GM21390 (cell line): ENCODE measurements at regions not wholly inside any gene's neighbourhood (a gene's known extent, or its start where the extent isn't known, plus 50 kb on each side); places are given as distances from the start of the nearest gene placed in this dataset.
A peak's percentile ranks its signal among the peaks of the same experiment; 100 is the strongest.

Source experiments
- ATAC-seq: cut with Tn5 transposase; IDR thresholded peaks from one replicate; pipeline ENCODE4 v1.9.1; 2021; ENCODE audit not compliant: unreplicated experiment

DNA sequence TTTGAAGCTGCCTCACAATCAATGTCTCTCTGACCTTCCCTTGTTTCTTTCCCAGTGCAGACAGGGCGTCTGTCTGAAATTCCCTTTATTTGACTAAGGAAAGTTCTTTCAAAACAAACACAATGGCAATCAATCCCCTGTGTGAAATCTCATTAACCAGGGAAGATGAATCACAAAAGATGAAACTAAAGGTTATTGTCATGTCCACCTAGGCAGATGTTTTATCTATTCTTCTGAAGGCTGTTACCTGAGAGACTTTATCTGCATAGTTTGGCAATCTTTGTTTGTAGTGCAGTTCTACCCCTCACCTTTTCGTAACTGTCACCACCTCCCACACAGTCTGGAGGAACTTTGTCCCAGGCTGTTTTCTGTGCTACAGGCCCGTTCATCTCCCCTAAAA, 217.5 kb upstream of the RIOK2 start:
- no peak for ATAC-seq

DNA sequence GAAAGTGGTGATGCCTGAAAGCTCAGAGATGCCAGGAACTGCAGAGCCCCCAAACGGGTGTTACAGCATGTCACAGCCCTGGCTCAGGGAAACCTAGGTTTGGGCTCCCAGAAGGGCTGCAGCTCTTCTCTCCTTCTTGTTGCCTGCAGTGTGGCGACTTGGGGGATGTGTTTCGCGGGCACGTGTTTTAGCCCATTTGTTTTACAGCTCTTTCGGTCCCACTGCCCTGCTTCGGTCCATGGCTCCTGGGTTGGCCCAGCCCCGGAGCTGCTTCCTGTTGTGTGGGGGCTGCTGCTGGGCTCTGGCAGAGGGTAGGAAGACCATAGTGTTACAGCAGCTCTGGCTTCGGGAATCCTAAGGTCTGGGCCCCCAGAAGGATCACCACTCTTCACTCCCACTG, 222.9 kb upstream of the RIOK2 start:
- ATAC-seq, result no peak

DNA sequence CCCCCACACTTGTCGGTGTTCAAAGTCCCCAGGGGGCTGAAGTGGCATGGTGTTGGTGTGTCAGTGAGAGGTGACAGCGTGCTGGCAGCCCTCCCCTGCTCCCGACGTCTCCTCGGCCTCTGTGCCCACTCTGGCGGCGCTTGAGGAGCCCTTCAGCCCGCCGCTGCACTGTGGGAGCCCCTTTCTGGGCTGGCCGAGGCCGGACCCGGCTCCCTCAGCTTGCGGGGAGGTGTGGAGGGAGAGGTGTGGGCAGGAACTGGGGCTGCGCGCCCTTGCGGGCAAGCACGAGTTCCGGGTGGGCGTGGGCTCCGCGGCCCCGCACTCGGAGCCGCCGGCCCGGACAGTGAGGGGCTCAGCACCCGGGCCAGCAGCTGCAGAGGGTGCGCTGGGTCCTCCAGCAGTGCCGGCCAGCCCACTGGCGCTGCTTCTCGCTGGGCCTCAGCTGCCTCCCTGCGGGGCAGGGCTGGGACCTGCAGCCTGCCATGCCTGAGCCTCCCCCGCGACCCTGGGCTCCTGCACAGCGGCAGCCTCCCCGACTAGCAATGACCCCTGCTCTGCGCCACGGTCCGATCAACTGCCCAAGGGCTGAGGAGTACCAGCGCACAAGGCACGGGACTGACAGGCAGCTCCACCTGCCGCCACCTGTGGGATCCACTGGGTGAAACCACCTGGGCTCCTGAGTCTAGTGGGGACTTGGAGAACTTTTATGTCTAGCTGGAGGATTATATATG, 224.1 kb upstream of the RIOK2 start:
- no peak for ATAC-seq

DNA sequence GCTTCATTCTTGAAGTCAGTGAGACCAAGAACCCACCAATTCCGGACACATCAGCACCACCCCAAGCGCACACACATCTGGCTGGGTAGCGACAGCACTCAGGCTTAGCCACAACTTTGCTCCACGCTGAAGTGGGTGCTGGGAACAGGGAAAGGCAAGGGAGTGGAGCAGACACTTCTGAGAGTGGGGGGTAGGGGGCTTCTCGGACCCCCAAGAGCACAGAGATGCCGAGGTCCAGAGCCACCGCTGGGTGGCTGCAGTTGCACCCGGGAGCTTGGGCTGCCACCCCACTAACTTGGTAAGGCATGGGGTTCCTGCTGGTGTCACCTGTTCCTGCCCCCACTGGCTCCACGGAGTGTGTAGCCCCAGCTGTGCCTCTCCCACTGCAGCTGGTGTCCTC, 225.3 kb upstream of the RIOK2 start:
- no peak for ATAC-seq

DNA sequence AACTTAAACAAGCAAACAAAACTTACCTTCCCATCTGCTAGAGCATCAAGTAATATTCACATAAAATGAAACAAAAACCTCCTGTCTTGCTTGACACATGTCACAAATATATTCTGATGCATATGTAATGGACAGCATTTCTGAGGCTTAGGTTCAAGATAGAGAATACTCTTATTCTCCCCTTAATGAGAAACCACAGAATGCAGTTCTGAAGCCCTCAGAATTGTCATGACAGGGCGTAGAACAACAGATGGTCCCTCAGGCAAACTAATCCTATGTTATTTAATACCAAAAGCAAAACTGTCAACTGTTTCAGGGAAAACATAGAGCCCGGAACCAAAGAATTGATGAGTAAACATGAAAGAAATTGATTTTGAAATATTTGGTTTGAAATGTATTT, 229.9 kb upstream of the RIOK2 start:
- no peak for ATAC-seq

DNA sequence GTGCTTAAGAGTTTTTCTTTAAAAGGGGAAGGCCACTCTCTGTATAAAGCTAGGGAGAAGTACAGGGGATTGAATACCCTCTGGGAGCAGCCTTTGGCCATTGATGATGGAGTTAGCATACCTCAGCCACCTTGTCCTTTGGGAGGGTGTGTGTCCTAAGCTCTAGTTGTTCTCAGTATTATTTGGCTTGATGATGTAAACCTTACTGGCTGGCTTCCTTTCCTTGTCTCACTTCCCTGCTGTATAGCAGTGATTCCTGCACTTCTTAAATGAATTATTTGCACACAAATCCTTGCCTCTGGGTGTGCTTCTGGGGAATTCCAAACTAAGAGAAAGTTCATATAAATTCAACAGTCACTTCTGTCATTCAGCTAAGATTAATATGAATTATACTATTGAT, 234.9 kb upstream of the RIOK2 start:
- ATAC-seq, result peak; percentile 8

DNA sequence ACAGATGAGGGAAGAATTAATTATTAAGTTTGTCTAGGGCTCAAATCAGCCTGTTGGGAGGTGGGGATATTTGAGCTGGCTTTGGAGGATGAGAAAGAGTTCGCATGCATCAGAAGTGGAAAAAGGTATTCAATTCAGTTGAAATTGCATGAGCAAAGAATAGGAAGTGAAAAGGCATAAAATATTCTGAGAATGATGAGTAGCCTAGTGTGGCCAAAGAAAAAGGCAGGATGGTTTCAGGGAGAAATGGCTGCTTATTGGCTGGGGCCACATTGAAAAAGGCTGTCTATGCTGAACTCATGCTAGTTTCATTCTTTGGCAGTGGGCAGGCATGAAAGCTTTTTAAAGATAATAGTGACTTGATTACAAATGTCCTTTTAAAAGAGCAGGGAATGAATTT, 235.4 kb upstream of the RIOK2 start:
- peak; percentile 78 for ATAC-seq

DNA sequence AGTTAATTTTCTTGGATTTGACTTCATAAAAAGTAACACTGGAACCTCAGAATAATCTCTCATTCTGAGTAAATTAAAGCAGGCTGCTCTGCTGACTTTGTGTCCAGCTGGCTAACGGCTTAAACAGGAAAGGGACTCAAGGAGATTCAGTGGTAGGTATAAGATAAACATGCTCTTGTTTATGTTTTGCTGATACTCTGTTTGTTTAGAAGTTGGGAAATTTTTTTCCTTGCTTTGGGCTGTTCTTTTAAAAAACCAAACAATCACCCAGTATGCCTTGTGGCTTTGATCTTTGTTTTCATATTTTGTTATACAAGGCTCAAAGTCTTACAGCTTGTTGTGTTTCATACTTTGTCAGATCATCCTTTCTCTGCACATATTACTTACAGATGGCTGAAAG, 237.6 kb upstream of the RIOK2 start:
- no peak for ATAC-seq

DNA sequence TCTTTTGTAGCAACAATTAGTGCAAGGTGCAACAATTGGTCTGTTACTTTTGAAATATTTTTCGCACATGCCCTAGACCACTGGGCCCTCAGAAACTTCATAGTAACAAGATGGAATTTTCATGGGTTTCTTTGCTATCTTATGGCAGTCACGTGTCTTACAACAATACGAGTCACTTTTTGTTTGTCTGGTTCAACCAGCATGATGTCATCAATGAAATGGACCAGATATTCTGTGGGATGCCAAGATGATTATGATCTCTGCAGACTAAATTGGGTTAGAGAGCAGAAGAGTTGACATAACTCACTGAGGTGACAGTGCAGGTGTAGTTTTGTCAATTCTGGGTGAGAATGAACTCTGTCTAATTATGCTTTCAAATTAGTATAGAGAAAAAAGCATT, 239.6 kb upstream of the RIOK2 start:
- ATAC-seq, result no peak

DNA sequence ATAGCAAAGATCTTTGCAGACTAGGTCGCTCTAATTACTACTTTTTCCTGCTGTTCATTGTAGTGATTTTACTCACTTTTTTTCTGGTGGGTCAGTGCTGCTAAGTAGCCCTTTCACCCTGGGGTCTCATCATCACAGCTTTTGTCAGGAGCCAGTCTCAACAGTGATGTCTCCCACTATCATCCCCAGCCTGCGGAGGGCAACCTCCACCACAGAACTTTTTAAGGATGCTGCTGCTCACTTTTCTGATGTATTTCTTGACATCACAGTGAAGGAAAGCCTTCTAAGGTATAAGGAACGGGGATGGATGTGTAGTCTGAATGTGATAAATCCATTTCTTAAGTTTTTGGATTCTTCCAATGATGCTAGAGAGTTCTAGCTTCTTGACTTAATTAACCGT, 242.5 kb upstream of the RIOK2 start:
- ATAC-seq, result no peak

DNA sequence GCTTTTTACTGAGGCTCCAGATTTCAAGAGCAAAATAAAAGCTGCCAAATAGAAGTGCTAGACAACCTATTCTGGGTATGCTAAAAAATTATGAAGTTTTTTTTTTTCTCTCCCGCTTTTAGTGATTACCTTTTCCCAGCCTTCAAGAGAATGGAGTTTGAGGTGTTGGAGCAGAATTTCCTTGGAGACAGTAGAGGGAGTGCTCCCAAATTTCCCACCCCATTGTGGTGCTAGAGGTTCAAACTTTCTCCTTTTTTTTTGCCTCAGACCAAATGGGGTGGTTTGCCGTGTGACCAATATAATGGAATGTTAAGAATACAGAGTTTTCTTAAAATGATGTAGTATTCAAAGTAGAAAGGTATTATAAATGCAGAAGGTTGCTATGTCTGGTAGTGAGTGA, 244.2 kb upstream of the RIOK2 start:
- no peak for ATAC-seq

DNA sequence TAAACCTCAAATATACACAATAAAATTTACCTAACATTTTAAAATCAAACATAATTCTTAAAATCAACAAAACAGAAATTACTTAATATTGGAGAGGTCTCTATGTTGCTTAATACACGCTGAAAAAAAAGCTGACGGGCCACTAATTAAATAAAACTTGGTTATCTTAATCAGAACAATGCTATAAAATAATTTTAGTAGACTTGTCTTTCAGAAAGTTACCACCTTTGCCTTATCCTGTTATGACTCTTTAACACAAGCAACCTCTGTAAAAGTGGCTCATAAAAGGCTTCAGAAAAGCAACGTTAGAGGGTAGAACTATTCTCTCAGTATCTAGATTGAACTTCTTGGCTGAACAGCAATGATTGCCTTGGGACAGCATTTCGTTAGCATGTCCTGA, 251.0 kb upstream of the RIOK2 start:
- no peak for ATAC-seq

DNA sequence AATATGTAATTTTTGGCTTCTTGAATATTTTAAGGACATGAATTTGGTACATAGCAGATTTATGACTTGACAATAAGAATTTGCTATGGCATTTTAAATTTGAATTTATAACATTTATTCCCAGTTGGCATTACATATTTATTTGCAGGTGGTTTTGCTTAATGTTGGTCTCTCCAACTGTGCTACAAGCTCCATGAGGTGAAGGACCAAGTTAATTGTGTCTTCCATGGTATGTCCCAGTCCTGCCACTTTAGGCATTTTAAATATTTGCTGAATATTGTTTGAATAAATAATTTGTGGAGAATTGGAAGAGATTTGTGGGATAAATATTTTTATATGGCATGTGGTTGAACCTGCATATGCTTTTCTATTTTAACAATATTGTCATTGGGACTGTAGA, 253.4 kb upstream of the RIOK2 start:
- no peak for ATAC-seq

DNA sequence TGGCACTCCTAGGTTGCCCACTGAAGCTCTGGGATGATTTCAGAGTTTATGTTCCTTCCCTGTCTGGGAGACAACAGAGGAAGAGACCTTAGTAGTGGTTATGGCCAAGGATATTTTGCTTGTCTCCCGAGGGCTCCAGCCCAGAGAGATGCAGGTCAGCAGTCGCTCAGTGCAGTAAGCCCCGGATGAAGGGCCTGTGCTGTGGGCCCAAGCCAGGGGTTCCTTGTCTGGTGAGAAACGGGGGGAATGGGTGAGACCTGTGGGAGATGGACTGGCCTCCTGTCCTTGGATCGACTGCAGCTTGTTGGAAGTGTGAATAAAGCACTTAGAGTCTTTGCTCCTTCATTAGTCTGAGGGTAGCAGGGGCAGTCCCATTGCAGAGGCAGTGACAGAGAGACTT, 260.7 kb upstream of the RIOK2 start:
- ATAC-seq, result no peak

DNA sequence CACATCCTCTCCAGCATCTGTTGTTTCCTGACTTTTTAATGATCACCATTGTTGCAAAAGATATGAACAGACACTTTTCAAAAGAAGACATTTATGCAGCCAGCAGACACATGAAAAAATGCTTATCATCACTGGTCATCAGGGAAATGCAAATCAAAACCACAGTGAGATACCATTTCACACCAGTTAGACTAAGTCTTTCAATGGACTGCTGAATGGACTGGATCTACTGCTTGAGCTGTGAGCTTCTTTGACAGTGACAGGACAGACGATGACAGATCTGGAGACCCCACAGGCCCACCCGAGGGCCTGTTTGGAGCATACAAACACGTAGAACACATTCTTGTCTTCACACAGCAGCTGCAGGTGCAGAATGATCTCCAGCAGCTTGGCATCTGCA, 266.1 kb upstream of the RIOK2 start:
- ATAC-seq, result no peak

DNA sequence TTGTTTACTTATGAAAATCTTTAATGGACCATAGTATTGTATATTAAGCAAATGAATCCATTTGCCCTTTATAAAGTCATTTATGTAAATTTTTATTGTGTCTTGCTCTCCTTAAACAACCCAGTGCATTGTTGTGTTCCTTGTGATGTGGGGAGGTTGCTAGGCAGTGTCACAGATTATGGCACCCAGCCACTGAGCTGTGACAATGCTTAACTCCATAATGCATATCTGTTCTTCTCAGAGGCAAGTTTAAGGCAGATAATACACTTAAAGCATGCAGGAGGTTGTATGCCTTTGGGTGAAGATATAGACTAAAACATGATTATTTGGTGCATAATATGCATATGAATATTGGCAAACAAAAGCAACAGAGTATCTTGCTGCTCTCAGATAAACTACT, 269.6 kb upstream of the RIOK2 start:
- ATAC-seq, result no peak

DNA sequence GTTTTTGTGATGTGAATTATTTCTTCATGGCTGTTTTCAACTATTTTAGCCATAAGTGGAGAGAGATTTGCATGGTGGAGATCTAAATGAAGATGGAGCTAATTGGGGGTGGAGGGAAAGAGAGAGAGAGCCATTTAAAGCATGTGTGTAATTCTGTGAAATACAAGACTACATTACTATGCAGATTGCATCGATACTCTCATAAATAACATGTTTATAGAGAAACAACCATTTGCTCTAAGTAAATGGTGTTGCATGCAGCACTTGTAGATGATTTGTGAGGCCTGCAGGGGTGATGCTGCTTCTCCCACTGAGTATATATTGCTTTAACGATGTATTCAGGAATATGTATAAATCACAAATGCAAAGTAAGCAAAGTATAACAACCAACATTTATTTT, 270.2 kb upstream of the RIOK2 start:
- no peak for ATAC-seq

DNA sequence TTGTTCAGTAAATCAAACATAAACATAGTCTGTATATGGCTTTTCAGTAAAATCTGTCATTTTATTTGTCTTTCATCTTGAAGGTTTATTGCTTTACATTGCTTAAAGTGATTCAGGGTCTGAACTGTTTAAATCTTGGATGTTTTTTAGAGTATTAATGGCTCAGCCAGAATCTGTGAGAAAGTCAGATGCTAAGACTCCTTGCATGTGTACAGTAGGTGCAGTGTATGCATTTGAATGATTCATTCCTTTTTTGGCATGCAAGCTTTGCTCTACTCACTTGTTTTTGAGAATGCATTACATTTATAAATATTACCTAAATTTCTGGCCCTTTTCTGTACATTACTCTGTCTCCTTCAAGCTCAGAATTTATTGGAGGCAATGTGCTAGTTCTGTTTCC, 271.0 kb upstream of the RIOK2 start:
- no peak for ATAC-seq

DNA sequence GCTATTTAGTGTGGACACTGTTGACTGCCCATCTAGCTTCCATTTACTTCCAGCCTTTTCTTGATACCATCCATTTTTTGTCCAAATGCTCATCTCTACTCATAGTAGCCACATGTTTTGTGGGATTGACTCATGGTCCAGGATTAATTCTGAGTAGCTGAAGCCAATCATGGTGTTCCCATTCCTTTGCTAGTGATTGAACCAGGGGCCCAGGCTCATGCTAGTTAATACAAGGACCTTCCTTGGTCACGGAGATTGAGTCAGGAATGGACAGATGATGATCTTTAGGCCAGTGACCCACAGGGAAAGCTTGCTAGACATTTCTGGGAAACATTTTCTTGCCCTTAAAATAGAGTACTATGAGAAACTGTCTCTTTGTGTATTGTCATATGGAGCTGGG, 272.9 kb upstream of the RIOK2 start:
- no peak for ATAC-seq

DNA sequence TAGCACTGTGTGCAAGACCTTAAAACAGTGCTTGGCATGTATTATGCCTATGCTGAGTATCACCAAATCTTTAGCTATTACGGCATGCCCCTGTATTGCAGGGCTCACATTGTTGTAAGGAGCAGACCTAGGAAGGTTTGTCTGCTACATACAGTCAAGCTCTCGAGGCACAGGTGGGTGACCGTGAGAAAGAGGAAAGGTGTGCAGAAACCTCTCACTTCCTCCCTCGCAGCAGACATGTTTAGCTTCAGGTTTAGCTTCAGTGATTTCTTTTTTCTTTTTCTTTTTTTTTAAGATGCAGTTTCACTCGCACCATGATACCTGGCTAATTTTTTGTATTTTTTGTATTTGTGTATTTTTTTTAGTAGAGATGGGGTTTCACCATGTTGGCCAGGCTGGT, 275.8 kb upstream of the RIOK2 start:
- ATAC-seq, result peak; percentile 79

DNA sequence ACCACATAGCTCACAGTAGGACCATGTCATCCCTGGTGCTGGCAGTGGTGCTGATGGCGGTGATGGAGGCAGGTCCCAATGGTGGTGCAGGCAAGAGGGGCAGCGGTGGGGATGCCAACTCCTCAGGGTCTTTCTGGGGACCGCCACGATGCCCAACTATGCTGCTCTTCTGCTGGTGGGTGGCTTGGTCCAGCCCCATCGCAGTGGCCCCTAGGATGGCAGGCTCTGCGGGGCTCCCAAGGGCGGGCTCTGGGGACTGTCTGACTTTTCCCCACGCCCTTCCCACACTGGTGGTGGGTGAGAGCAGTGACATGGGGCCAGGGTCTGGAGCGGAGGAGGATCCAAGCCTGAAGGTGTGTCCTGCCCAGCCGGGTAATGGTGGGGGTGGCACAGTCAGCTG, 288.9 kb upstream of the RIOK2 start:
- no peak for ATAC-seq

DNA sequence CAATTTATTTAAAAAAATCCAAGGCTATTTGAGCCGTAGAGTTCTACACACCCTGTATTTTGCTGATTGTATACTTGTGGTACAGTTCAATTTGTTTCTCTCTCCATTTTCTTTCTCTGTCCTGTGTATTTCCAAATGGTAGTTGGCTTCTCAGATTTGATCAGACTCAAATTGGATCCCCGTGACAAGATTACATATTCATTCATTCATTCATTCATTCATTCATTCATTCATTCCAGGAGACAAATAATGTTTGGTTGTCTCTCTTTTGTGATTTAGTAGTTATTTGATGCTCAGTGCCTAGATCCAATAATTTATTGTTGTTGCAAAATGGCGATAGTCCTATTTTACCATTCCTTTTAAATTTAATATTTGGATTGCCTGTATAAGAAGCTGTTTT, 292.8 kb upstream of the RIOK2 start:
- ATAC-seq, result no peak

DNA sequence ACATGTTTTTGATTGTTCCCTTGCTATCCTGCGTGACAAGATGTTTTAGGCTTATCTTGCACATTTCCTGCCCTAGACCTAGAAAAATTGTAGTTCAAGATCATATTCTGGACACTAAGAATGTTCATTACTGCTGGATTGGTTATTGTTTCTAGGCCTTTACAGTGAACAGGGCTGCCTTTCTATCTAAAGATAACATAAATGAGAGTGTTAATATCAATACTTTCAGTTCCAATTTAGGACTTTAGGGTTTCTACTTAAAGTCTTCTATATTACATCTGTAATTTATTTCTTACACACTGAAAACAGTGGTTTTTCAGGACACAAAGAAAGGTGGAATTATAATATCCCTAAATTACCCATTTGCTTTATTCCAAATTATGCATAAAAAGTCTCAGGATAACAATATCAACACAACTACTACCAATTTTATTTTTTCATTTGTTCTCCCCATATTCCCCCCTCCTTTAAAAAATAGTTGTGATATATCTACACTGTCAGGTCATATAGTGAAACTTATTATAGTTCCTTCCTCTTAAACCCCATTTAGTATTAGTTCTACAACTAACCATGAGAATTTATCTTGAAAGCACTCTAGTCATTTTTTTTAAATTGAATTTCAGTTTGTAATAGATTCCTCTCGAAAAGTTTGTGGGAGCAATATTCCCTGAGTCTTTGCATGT, 293.9 kb upstream of the RIOK2 start:
- ATAC-seq, result peak; percentile 67
